ENCODE measurements at regions not wholly inside any gene's neighbourhood (a gene's known extent, or its start where the extent isn't known, plus 50 kb on each side); places are given as distances from the start of the nearest gene placed in this dataset.
"Not testable (repeated sequence)": the region's sequence is repeated elsewhere in the genome, so short reads cannot be mapped to it uniquely, and the experiment has no call there.

- peak; percentile 64 for DNase-seq (ENCODE audit: low read depth)
Observed at GRCh38 chr14:55807053-55807880, 227.3 kb downstream of the KTN1 start.

- DNase-seq (ENCODE audit: low read depth) = no peak
Observed at GRCh38 chr14:55807881-55808379, 227.9 kb downstream of the KTN1 start.

- DNase-seq (ENCODE audit: low read depth) = no peak
Observed at GRCh38 chr14:55813630-55814029, 233.6 kb downstream of the KTN1 start.

- no peak for DNase-seq (ENCODE audit: low read depth)
Observed at GRCh38 chr14:55814064-55814463, 234.1 kb downstream of the KTN1 start.

GRCh38 chr14:55814873-55815272 is 234.9 kb downstream of the KTN1 start:
- DNase-seq (ENCODE audit: low read depth) = no peak

GRCh38 chr14:55816225-55816624 is 236.2 kb downstream of the KTN1 start:
- no peak for DNase-seq (ENCODE audit: low read depth)

- DNase-seq (ENCODE audit: low read depth) = no peak
Observed at GRCh38 chr14:55819610-55820304, 239.8 kb downstream of the KTN1 start.

GRCh38 chr14:55822906-55823305 is 242.9 kb downstream of the KTN1 start:
- DNase-seq (ENCODE audit: low read depth) = no peak

- DNase-seq (ENCODE audit: low read depth) = no peak
Observed at GRCh38 chr14:55832122-55832911, 252.3 kb downstream of the KTN1 start.

GRCh38 chr14:55832974-55833373 is 253.0 kb downstream of the KTN1 start:
- DNase-seq (ENCODE audit: low read depth) = no peak

GRCh38 chr14:55834390-55834789 is 254.4 kb downstream of the KTN1 start:
- DNase-seq (ENCODE audit: low read depth) = no peak

GRCh38 chr14:55835985-55836384 is 256.0 kb downstream of the KTN1 start:
- DNase-seq (ENCODE audit: low read depth) = no peak

- DNase-seq (ENCODE audit: low read depth) = no peak
Observed at GRCh38 chr14:55837467-55837866, 257.5 kb downstream of the KTN1 start.

GRCh38 chr14:55838529-55839052 is 258.6 kb downstream of the KTN1 start:
- no peak for DNase-seq (ENCODE audit: low read depth)

GRCh38 chr14:55839301-55839947 is 259.4 kb downstream of the KTN1 start:
- not testable (repeated sequence) for DNase-seq (ENCODE audit: low read depth)

GRCh38 chr14:55840821-55841220 is 260.8 kb downstream of the KTN1 start:
- DNase-seq (ENCODE audit: low read depth) = no peak

- no peak for DNase-seq (ENCODE audit: low read depth)
Observed at GRCh38 chr14:55841625-55842024, 261.6 kb downstream of the KTN1 start.

GRCh38 chr14:55843718-55844403 is 263.9 kb downstream of the KTN1 start:
- no peak for DNase-seq (ENCODE audit: low read depth)

- DNase-seq (ENCODE audit: low read depth) = no peak
Observed at GRCh38 chr14:55845963-55846825, 266.2 kb downstream of the KTN1 start.

GRCh38 chr14:55846826-55847446 is 266.9 kb downstream of the KTN1 start:
- no peak for DNase-seq (ENCODE audit: low read depth)
